ENCODE measurements at regions not wholly inside any gene's neighbourhood (a gene's known extent, or its start where the extent isn't known, plus 50 kb on each side); places are given as distances from the start of the nearest gene placed in this dataset.

GRCh38 chrX:144918936-144919335 lies 328.4 kb upstream of the SPANXN1 start:
- Histone ChIP-seq H3K79me2 (ENCODE audit: insufficient read depth, low read length) (no peaks in the 10 kb centered on the region), H4K91ac (ENCODE audit: insufficient read length, low read depth, low read length) (no peak overlapping the region), H4K5ac (ENCODE audit: insufficient read length, low read depth, low read length) (no peak overlapping the region), H3K79me1 (ENCODE audit: insufficient read depth, low read depth, low read length, poor library complexity, severe bottlenecking) (no peaks in the 10 kb centered on the region), H2BK5ac (ENCODE audit: insufficient read length, low read length) (no peak overlapping the region), H3K9me3 (ENCODE audit: control insufficient read depth, low read depth, low read length) (peaks cover 28% of the 10 kb centered on the region), H2AK5ac (ENCODE audit: insufficient read length, low read length) (no peak overlapping the region), H2BK120ac (ENCODE audit: low read depth, low read length, poor library complexity, severe bottlenecking) (no peak overlapping the region), H3K27ac (ENCODE audit: insufficient read length, low read depth, low read length) (no peak overlapping the region), H4K20me1 (ENCODE audit: control insufficient read depth, insufficient read depth, insufficient read length) (no peaks in the 10 kb centered on the region), H2BK20ac (ENCODE audit: low read depth, low read length, poor library complexity, severe bottlenecking) (no peak overlapping the region), H3K27me3 (ENCODE audit: insufficient read depth, low read length) (no peaks in the 10 kb centered on the region), H3K18ac (ENCODE audit: insufficient read length, low read depth, low read length) (no peak overlapping the region), H3K4me2 (ENCODE audit: insufficient read depth, insufficient read length, low read length) (no peak overlapping the region), H3K4ac (ENCODE audit: low read depth, low read length) (no peak overlapping the region), H4K8ac (replicated peaks; ENCODE audit: insufficient read length, low read depth, low read length) (no peak overlapping the region), H3K23ac (ENCODE audit: insufficient read length, low read depth, low read length) (no peak overlapping the region), H2BK15ac (ENCODE audit: low read depth, low read length) (no peak overlapping the region), H3T11ph (ENCODE audit: low read length) (no peak overlapping the region), H3K9ac (ENCODE audit: extremely low read depth, insufficient read length, low read length) (no peak overlapping the region), H2BK12ac (ENCODE audit: insufficient read length, low read depth, low read length) (no peak overlapping the region), H3K4me1 (ENCODE audit: insufficient read depth, low read length) (no peaks in the 10 kb centered on the region), H3K56ac (ENCODE audit: insufficient read length, low read depth, low read length) (no peak overlapping the region), H2AFZ (ENCODE audit: low read length) (no peak overlapping the region), H3K23me2 (ENCODE audit: insufficient read length, low read depth, low read length, poor library complexity, severe bottlenecking) (no peaks in the 10 kb centered on the region), H3K14ac (ENCODE audit: insufficient read depth, low read length) (no peak overlapping the region)
- Mint-ChIP-seq H3K36me3 (ENCODE audit: insufficient read depth in 1 of 3, low read depth in 3 of 3) (peaks cover 5 to 9% (median 6%) of the 10 kb centered on the region in 3 experiments; a peak in 4 of 7 replicates), H3K27ac (no peak overlapping the region), H3K9me3 (peaks cover 70 to 71% of the 10 kb centered on the region in 2 experiments), H3K27me3 (ENCODE audit: low read depth) (no peaks in the 10 kb centered on the region), H3K4me1 (no peaks in the 10 kb centered on the region), H3K4me3 (no peak overlapping the region)
- no peak for DNase-seq
- no peak for TF ChIP-seq CTCF (conservative IDR thresholded peaks at IDR 0.05)
- WGBS (ENCODE audit: extremely low coverage, insufficient read length, low lambda C conversion rate), result no CpG with 5 or more reads among the region's 4 CpGs

All from H9 (cell line).